ENCODE measurements at regions not wholly inside any gene's neighbourhood (a gene's known extent, or its start where the extent isn't known, plus 50 kb on each side); places are given as distances from the start of the nearest gene placed in this dataset.

- Histone ChIP-seq H3K36me3 (ENCODE audit: control insufficient read depth in 2 of 2, extremely low read depth in 1 of 2, insufficient read depth in 2 of 2, low read length in 2 of 2) (no peaks in the 10 kb centered on the region), H3K27me3 (ENCODE audit: control insufficient read depth in 2 of 2, insufficient read depth in 2 of 2, low read length in 2 of 2) (no peaks in the 10 kb centered on the region), H3K27ac (ENCODE audit: insufficient read depth, low read depth, low read length) (no peak overlapping the region), H3K4me1 (ENCODE audit: control insufficient read depth, extremely low read depth, insufficient read depth, low read length) (peaks cover 4% of the 10 kb centered on the region), H3K9me3 (replicated peaks; ENCODE audit: control insufficient read depth, insufficient read depth, low read length) (no peaks in the 10 kb centered on the region), H3K9ac (replicated peaks; ENCODE audit: extremely low read depth, insufficient read depth, low read length) (no peak overlapping the region), H3K79me2 (ENCODE audit: control insufficient read depth, insufficient read depth, low read length) (no peaks in the 10 kb centered on the region), H4K20me1 (replicated peaks; ENCODE audit: control insufficient read depth, extremely low read depth, insufficient read depth, low read length) (no peaks in the 10 kb centered on the region), H2AFZ (ENCODE audit: low read depth, low read length) (no peak overlapping the region), H3K4me2 (ENCODE audit: insufficient read depth, low read length) (no peak overlapping the region), H3K4me3 (replicated peaks in 1 of 3; ENCODE audit: insufficient read depth in 1 of 3, low read depth in 1 of 3, low read length in 3 of 3) (no peak overlapping the region), H3K9me1 (replicated peaks; ENCODE audit: control insufficient read depth, extremely low read depth, insufficient read depth, low read length) (no peaks in the 10 kb centered on the region)
- FAIRE-seq (no peak), DNase-seq (ENCODE audit: low read depth, low spot score) (no peak)
- TF ChIP-seq POLR2A (IDR thresholded peaks at IDR 0.05; ENCODE audit: low read depth, low read length) (no peak), MYC (IDR thresholded peaks at IDR 0.05; ENCODE audit: low read depth, low read length) (no peak), GATA2 (IDR thresholded peaks at IDR 0.05; ENCODE audit: insufficient read depth, insufficient read length, low read depth, low read length) (no peak), FOS (IDR thresholded peaks at IDR 0.05; ENCODE audit: borderline replicate concordance, insufficient read depth, low read length) (no peak), JUN (IDR thresholded peaks at IDR 0.05; ENCODE audit: borderline replicate concordance, insufficient read depth, insufficient read length, low read depth) (no peak), EZH2 (IDR thresholded peaks at IDR 0.05; ENCODE audit: borderline replicate concordance, low read depth, low read length, severe bottlenecking) (no peak), POLR2AphosphoS5 (IDR thresholded peaks at IDR 0.05; ENCODE audit: insufficient read depth, low read depth, low read length) (no peak)
- TF ChIP-seq, protein P1, sequence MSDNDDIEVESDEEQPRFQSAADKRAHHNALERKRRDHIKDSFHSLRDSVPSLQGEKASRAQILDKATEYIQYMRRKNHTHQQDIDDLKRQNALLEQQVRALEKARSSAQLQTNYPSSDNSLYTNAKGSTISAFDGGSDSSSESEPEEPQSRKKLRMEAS (IDR thresholded peaks at IDR 0.05; ENCODE audit: insufficient read depth, insufficient read length): no peak
- TF ChIP-seq, protein P2, sequence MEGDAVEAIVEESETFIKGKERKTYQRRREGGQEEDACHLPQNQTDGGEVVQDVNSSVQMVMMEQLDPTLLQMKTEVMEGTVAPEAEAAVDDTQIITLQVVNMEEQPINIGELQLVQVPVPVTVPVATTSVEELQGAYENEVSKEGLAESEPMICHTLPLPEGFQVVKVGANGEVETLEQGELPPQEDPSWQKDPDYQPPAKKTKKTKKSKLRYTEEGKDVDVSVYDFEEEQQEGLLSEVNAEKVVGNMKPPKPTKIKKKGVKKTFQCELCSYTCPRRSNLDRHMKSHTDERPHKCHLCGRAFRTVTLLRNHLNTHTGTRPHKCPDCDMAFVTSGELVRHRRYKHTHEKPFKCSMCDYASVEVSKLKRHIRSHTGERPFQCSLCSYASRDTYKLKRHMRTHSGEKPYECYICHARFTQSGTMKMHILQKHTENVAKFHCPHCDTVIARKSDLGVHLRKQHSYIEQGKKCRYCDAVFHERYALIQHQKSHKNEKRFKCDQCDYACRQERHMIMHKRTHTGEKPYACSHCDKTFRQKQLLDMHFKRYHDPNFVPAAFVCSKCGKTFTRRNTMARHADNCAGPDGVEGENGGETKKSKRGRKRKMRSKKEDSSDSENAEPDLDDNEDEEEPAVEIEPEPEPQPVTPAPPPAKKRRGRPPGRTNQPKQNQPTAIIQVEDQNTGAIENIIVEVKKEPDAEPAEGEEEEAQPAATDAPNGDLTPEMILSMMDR (IDR thresholded peaks at IDR 0.05; ENCODE audit: extremely low read depth in 1 of 2, insufficient read depth in 1 of 2, low read depth in 1 of 2, low read length in 2 of 2): no peak
- dilution Hi-C loops (cut with MboI; ENCODE audit: extremely low pct_ligation_motif_present, low sequenced_read_pairs) (no loop called here), intact Hi-C loops (cut with micrococcal nuclease) (no loop called here)
- POLR2A ChIA-PET: no interaction called here
- no TSS peak for BruUV-seq (replicated peaks)
- CTCF ChIA-PET: no interaction called here
These were observed 484.8 kb downstream of the PSAT1 start for GRCh38 chr9:78781681-78782080.
